Colonic mucosa (tissue), 4 donors: ENCODE measurements at regions not wholly inside any gene's neighbourhood (a gene's known extent, or its start where the extent isn't known, plus 50 kb on each side); places are given as distances from the start of the nearest gene placed in this dataset.

Experiments used
- DNase-seq: peaks from one replicate; pipeline ENCODE4 v3.0.0-alpha.2; 2020
- H3K27ac ChIP-seq: fragments of 200-600 bp; one replicate; pipeline ENCODE4 v1.8.0; 2021
- H3K27me3 ChIP-seq: fragments of 200-600 bp; one replicate; pipeline ENCODE4 v1.8.0; 2021
- H3K36me3 ChIP-seq: fragments of 200-600 bp; one replicate; pipeline ENCODE4 v1.8.0; 2021
- H3K4me1 ChIP-seq: fragments of 200-600 bp; one replicate; pipeline ENCODE4 v1.8.0; 2021; ENCODE audit warnings: mild to moderate bottlenecking
- H3K4me3 ChIP-seq: fragments of 200-600 bp; one replicate; pipeline ENCODE4 v1.8.0; 2021
- H3K9ac ChIP-seq, 2 donors: one replicate each; pipeline ENCODE4 v1.7.0; 2013; ENCODE audit warnings: control low read depth in 2 of 2, low read depth in 2 of 2, low read length in 2 of 2
- H3K9me3 ChIP-seq: fragments of 200-600 bp; one replicate; pipeline ENCODE4 v1.8.0; 2021
- CTCF ChIP-seq: fragments of 200-600 bp; IDR thresholded peaks from one replicate; pipeline ENCODE4 v1.8.0; 2022; ENCODE audit warnings: antibody characterized with exemption, mild to moderate bottlenecking
- intact Hi-C: fragments of 100-400 bp; cut with DNase I; formaldehyde crosslinking; loops from one replicate; pipeline ENCODE4 v1.14.1; 2022
- donor health status: healthy.
- donor health status: DM: no; HTN: no; CAD: no.
- donor health status: DM: no; HTN: no; CAD: no.

DNA sequence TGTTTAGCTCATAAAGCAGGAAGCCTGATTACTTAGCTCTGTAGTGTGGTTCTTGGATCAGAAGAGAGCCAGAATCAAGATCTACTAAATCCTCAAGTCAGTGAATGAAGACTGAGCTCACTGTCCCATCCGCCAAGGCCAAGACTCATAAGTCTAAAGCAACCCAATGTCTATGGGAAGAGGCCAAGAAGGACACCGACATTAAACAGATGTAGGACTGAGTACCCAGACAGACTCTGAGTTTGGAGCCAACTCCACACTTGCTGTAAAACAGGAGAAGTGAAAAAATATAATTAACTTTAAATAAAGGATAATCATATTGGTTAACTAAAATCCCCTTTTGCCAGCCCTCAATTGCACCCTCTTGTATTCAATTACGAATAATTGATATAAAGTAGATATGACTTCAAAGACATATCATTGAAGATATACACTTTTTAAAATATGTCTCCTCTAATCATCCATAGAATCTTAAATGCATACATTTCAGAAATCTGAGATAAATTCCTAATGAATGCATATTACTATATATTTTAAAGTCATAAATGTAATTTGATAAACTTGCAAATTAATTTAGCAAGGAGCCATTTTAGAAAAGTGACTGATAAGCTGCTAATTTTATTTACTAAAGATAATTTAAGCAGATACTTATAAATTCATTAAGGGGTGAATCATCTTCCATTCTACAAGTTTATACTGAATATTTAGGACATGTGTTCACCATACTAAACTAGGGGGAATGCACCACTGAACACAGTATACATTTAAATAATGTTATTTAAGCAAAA lies 617.0 kb upstream of the ARID1B start:
- DNase-seq: no peak
- no peak overlapping the region for H3K27ac ChIP-seq
- no peaks in the 10 kb centered on the region for H3K36me3 ChIP-seq
- H3K4me3 ChIP-seq: no peak overlapping the region
- no peak overlapping the region for H3K9ac ChIP-seq
- intact Hi-C loops: no loop called here
- no peak for TF ChIP-seq CTCF
- no peaks in the 10 kb centered on the region for H3K4me1 ChIP-seq
- no peaks in the 10 kb centered on the region for H3K27me3 ChIP-seq
- H3K9me3 ChIP-seq: no peaks in the 10 kb centered on the region

DNA sequence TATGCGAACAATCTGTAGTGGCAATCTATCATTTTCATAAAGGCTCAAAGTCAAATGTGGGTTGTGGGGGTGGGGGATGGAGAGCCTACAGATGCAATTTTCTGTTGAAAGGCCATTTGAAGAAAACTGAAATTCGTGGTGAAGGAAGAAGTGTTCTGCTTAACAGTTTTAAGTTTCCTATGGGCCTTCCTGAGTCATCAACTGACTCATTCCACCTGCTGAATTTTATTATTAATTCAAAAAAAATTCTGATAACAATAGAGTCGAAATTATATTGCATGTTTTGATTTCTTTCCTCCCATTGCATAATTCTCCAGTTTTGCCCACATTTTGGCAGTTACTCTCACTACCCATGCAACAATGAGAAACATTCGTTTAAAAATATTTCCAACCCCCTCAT lies 622.3 kb upstream of the ARID1B start:
- TF ChIP-seq CTCF: no peak
- no peaks in the 10 kb centered on the region for H3K36me3 ChIP-seq
- intact Hi-C loops: no loop called here
- DNase-seq: no peak
- no peak overlapping the region for H3K27ac ChIP-seq
- no peaks in the 10 kb centered on the region for H3K27me3 ChIP-seq
- H3K4me1 ChIP-seq: no peaks in the 10 kb centered on the region
- no peak overlapping the region for H3K9ac ChIP-seq
- no peaks in the 10 kb centered on the region for H3K9me3 ChIP-seq
- no peak overlapping the region for H3K4me3 ChIP-seq

GRCh38 chr6:156150391-156150790 lies 626.8 kb upstream of the ARID1B start:
- no peak for TF ChIP-seq CTCF
- no peak for DNase-seq
- no peak overlapping the region for H3K4me3 ChIP-seq
- no peak overlapping the region for H3K27ac ChIP-seq
- intact Hi-C loops: no loop called here
- no peaks in the 10 kb centered on the region for H3K27me3 ChIP-seq
- H3K9me3 ChIP-seq: no peaks in the 10 kb centered on the region
- no peaks in the 10 kb centered on the region for H3K36me3 ChIP-seq
- H3K9ac ChIP-seq: no peak overlapping the region
- no peaks in the 10 kb centered on the region for H3K4me1 ChIP-seq

DNA sequence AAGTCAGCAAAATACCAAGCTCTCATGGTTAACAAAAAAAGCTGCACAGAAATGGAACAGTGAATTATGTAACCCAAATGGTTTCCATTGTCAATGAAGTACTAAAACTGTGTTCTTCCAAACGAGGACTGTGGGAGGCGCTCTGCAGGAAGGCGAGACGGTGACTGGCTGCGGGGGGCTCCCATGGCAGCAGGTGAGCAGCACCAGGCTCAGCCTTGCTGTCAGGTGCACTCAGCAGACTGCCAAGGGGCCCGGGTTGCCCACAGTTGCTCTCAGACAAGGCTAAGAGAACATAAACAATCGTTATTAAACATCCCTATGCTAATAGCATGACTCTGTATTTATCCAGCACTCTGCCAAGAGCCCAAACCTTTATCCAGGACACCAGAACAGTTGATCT lies 630.3 kb upstream of the ARID1B start:
- H3K27me3 ChIP-seq: no peaks in the 10 kb centered on the region
- no peak overlapping the region for H3K4me3 ChIP-seq
- no peak overlapping the region for H3K9ac ChIP-seq
- no peaks in the 10 kb centered on the region for H3K4me1 ChIP-seq
- TF ChIP-seq CTCF: no peak
- no peak for DNase-seq
- no peak overlapping the region for H3K27ac ChIP-seq
- intact Hi-C loops: no loop called here
- H3K9me3 ChIP-seq: no peaks in the 10 kb centered on the region
- no peaks in the 10 kb centered on the region for H3K36me3 ChIP-seq

GRCh38 chr6:156131221-156131903 lies 645.8 kb upstream of the ARID1B start:
- Histone ChIP-seq H3K36me3 (no peaks in the 10 kb centered on the region), H3K27me3 (no peaks in the 10 kb centered on the region), H3K9me3 (no peaks in the 10 kb centered on the region), H3K9ac (no peak overlapping the region), H3K4me3 (no peak overlapping the region), H3K27ac (no peak overlapping the region), H3K4me1 (no peaks in the 10 kb centered on the region)
- DNase-seq: no peak
- intact Hi-C loops: no loop called here
- TF ChIP-seq CTCF: no peak
